ENCODE measurements at regions not wholly inside any gene's neighbourhood (a gene's known extent, or its start where the extent isn't known, plus 50 kb on each side); places are given as distances from the start of the nearest gene placed in this dataset.

DNA sequence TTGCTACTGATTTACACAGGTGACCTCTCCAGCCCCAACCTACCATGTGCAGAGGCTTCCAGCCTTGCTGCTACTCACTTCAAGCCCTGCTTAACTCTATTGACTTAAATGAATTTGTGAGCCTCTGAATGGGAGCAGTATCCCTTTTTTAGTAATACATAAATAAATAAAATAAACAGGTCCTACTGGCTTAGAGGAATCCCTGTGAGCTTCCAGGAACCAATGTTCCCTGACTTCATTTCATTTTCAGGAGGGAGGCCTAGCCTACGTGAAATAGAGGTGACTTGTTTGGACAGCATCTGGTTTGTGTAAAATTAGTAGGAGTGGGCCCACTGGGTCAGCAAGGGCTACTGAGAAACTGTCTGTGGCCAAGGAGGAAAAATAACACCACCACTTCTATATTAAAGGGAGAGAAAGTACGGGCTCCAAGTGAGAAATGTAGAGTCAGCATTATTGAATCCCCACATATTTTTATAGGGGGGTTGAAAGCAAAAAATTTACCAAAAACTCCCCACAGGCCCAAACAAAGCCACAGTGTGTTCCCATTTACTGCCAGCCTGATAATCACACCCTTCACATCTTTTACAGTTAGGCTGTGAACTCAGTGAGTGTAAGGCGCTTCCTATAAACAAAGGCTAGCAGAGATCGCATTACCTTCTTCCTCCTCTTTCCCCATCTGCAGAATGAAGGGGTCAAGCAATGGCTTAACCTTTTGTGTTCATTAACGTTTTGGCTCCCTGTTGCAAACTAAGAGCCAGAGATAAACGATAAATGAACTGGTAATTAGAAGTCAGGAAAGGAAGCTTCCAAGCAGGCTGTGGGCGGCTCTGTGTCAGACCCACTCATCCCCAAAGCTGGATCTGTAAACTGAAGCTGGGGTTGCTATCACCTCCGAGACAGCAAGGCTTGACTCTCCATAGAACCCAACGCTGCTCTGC, 138.8 kb upstream of the LIFR start:
- Histone ChIP-seq H4K20me1 (replicated peaks in 1 of 2; ENCODE audit: control insufficient read depth in 1 of 2, insufficient read depth in 2 of 2, low read length in 2 of 2) (no peaks in the 10 kb centered on the region), H2AFZ (ENCODE audit: low read length) (peak overlapping the region; percentile 78; the same call in 1 of the 2 replicates), H3K18ac (ENCODE audit: extremely low read depth, low read length) (no peak overlapping the region), H3K23me2 (ENCODE audit: low read depth, low read length) (no peaks in the 10 kb centered on the region), H4K5ac (ENCODE audit: insufficient read length, low read depth, low read length) (no peak overlapping the region), H3K27me3 (replicated peaks in 1 of 4; ENCODE audit: control insufficient read depth in 3 of 4, extremely low read depth in 1 of 4, insufficient read depth in 3 of 4, low read length in 3 of 4) (no peaks in the 10 kb centered on the region), H3K56ac (replicated peaks; ENCODE audit: insufficient read length, low read depth, low read length) (no peak overlapping the region), H3K23ac (ENCODE audit: insufficient read length) (no peak overlapping the region), H2BK120ac (replicated peaks; ENCODE audit: low read depth, low read length) (no peak overlapping the region), H3K14ac (ENCODE audit: insufficient read length) (no peak overlapping the region), H2BK15ac (ENCODE audit: low read length) (no peak overlapping the region), H3K9me3 (ENCODE audit: insufficient read depth in 2 of 2, low read depth in 1 of 2, low read length in 1 of 2) (peaks cover 0 to 3% of the 10 kb centered on the region in 2 experiments; a peak in 1 of 4 replicates), H3K4me3 (ENCODE audit: extremely low read depth in 1 of 4, insufficient read depth in 2 of 4, low read depth in 3 of 4, low read length in 4 of 4) (no peak overlapping the region), H3K9ac (replicated peaks in 1 of 4; ENCODE audit: extremely low read depth in 1 of 4, low read depth in 3 of 4, low read length in 3 of 4) (no peak overlapping the region), H2BK12ac (ENCODE audit: low read depth, low read length) (no peak overlapping the region), H3K79me2 (ENCODE audit: control insufficient read depth in 1 of 2, insufficient read depth in 2 of 2, low read length in 2 of 2) (no peaks in the 10 kb centered on the region), H3K27ac (ENCODE audit: low read depth, low read length) (no peak overlapping the region), H2BK20ac (ENCODE audit: low read length) (no peak overlapping the region), H2BK5ac (ENCODE audit: low read depth, low read length) (no peak overlapping the region), H3K36me3 (ENCODE audit: control insufficient read depth in 2 of 4, insufficient read depth in 4 of 4, low read length in 3 of 4) (no peaks in the 10 kb centered on the region), H3K4me2 (ENCODE audit: insufficient read depth in 1 of 2, low read depth in 2 of 2, low read length in 2 of 2) (no peak overlapping the region), H3K4me1 (replicated peaks in 1 of 4; ENCODE audit: control insufficient read depth in 3 of 4, insufficient read depth in 4 of 4, low read length in 3 of 4) (no peaks in the 10 kb centered on the region), H3K79me1 (ENCODE audit: low read depth, low read length) (no peaks in the 10 kb centered on the region), H3K4ac (replicated peaks; ENCODE audit: insufficient read length, low read depth, low read length) (no peak overlapping the region), H4K91ac (replicated peaks; ENCODE audit: insufficient read length, low read length) (no peak overlapping the region), H2AK5ac (ENCODE audit: low read depth, low read length) (no peak overlapping the region), H4K8ac (ENCODE audit: extremely low read depth, insufficient read depth, low read length) (no peak overlapping the region)
- FAIRE-seq (no peak), DNase-seq (ENCODE audit: low read depth in 1 of 2, low spot score in 2 of 2) (no peak)
- WGBS, 2 experiments (ENCODE audit: extremely low coverage in 1 of 2, insufficient coverage in 1 of 2, insufficient read length in 1 of 2, insufficient replicate concordance in 2 of 2, low coverage in 1 of 2, low lambda C conversion rate in 2 of 2, missing lambda C conversion rate in 1 of 2), result 78% methylated on average over 9 of the region's 9 CpGs; no CpG with 5 or more reads in 1 of the 2 experiments
- POLR2A ChIA-PET (ENCODE audit: partially characterized antibody), result no interaction called here
- TF ChIP-seq RFX5 (IDR thresholded peaks at IDR 0.05; ENCODE audit: borderline replicate concordance, low read depth, low read length), result no peak
- peak; percentile 25; the same call in 1 of the 2 replicates for TF ChIP-seq MAFK (IDR thresholded peaks at IDR 0.05; ENCODE audit: low read depth, low read length)
- TF ChIP-seq CREB1 (IDR thresholded peaks at IDR 0.05), result no peak
- CTCF ChIA-PET (ENCODE audit: partially characterized antibody), result interaction anchor here (0.6 kb wide), 1 partner anchor 180 kb away, joined by 3 read pairs; no protein-coding TSS in a partner anchor

All from H1 (cell line).